IPS-NIHi7 (cell line): ENCODE measurements at regions not wholly inside any gene's neighbourhood (a gene's known extent, or its start where the extent isn't known, plus 50 kb on each side); places are given as distances from the start of the nearest gene placed in this dataset.
"Not testable (repeated sequence)": the region's sequence is repeated elsewhere in the genome, so short reads cannot be mapped to it uniquely, and the experiment has no call there.

Experiments used
- DNase-seq: peaks from one replicate; pipeline ENCODE4 v3.0.0; 2012; ENCODE audit warnings: mixed read lengths; ENCODE audit errors: extremely low spot score

DNA sequence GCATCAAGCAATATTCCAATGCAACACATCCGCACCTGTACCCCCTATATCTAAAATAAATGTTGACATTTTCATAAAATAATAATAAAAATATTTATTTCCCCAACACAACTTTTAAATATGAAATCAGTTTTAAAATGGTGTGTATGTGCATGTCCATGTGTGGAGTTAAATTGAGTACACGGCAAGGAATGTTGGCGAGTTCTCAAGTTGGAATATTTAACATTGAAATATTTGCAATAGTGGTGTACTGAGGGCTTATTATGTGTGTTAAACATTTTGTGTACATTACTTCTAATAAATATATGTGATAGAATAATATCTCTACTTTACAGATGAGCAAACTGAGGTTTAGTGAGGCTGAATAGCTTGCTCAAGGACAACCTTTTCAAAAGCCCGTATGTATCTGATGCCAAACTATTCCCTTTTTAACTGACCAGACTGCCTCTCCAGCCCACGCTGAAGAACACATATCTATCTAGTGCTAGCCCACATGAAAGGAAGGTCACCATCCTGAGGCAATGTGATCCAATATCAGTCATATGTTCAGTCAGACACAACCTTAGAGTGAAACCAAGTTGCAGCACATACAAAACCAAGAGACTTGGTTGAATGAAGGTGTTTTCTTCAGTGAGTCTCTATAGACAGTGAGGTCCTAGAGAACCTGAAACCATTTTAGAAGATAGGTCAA, 192.2 kb upstream of the CDH11 start:
- DNase-seq = no peak

DNA sequence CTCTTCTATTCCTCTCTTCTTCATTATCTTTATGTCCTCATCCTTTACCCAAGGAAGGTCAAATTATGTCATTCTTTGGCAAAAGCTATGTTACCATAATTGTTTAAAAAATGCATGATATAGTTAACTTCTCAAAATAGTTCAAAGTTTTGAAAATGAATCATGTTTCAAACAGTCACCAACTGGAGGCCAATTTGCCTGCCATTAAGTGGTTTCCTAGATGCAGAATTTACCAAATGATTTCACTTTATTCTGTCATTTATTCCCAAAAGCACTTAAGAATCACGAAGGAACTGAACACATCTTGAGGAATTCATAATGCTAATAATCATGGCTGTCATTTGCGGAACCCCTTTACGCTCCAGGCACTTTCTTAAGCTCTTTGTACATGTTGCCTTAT, 190.9 kb upstream of the CDH11 start:
- no peak for DNase-seq

DNA sequence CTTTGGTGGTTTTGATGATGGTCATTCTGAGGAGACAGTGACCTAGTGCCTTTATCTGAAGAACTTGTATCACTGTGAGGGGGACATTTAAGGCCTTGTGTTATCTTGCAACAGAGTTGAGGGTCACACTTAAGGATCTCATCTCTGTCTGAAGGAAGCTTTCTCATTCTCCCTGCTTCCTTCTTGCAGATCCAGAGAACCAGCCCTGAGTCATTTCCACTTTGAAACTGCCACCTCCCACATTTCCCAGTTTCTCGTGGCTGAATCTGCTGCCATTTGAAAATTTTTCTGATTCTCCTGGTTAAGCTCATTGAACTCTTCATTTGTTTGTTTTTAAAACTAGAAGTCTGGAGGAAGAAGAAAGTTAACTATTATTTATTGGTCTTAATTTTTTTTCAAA, 190.2 kb upstream of the CDH11 start:
- DNase-seq = no peak

DNA sequence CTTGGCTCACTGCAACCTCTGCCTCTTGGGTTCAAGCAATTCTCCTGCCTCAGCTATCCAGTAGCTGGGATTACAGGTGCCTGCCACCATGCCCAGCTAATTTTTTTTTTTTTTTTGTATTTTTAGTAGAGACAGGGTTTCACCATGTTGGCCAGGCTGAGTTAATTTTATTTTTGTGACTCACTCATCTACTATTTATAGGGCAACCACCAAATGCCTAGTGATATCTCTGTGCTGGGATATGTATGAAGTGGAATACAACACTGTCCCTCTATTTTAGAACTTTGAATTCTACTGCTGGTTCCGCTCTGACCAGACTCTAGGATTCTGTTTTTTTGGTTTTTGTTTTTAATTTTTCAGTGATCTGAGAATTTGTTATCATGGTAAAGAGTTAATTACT, 188.6 kb upstream of the CDH11 start:
- DNase-seq = not testable (repeated sequence)

DNA sequence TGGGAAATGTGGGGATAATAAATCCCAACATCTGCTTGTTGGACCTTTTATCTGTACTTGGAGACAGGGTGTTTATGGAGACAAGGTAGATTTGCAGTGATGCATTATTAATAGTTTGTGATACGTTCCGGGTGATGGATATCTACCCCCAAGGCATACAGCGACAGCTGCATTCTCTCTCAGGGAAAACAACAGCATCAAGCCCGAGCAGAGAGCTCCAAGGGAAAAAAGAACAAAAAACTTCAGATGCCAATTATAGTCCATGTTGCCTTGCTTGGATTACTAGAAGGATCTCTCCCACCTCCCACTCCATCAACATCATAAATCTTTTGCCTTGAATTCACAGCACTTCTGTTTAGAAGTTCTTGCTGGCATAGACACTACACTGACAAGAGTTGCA, 187.5 kb upstream of the CDH11 start:
- no peak for DNase-seq

DNA sequence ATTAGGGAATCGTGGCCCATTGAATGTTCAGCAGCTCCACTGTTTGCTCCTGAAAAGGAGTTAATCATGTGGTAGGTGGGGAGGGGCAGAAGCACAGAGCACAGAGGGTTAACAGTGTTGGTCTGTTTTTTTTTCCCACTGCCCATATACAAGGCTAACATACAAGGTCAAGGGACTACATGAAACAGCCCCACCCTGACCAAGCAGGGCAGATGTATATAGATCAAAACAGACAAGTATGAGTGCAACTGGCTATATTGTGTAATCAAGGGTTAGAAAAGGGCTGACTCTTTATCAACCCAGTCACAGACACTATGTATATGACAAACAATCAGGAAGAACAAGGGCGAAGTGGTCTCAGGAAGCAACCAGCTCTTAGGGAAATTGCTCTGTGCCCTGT, 186.6 kb upstream of the CDH11 start:
- no peak for DNase-seq

DNA sequence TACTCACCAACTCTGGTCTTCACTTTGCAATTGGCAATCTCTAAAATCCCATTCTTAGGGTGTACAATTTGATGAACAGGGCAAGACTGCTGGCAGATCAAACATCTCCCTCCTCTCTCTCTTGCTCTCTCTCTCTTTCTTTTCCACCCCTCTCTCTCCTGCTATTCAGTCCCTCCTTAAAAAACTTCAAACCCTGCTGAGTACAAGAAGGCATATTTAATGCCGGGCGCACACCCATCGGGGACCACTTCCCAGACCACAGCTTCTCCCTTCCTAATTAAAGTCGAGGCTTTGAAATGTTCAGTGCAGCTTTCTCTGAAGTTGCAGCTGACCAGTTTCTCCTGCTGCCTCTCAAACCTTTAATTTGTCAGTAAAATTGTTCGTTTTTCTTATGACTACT, 185.4 kb upstream of the CDH11 start:
- no peak for DNase-seq

DNA sequence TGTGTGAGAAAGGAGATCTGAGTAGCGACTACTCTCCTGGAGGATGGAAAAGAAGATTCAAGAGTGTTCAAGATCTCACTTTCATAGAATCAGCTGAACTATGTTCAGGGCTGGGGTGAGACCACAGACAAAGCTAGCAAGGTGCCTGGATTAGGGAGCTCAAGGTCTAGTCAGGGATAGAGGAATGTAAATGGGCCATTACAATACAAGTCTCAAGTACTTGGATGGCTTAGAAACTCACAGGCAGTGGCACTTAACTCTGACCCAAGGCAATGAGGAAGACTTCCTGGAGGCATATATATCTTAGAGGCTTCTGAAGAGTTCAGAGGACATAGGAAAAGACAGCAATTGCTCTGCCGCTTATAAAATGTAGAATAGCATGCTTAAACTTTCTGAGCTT, 184.9 kb upstream of the CDH11 start:
- DNase-seq = no peak

DNA sequence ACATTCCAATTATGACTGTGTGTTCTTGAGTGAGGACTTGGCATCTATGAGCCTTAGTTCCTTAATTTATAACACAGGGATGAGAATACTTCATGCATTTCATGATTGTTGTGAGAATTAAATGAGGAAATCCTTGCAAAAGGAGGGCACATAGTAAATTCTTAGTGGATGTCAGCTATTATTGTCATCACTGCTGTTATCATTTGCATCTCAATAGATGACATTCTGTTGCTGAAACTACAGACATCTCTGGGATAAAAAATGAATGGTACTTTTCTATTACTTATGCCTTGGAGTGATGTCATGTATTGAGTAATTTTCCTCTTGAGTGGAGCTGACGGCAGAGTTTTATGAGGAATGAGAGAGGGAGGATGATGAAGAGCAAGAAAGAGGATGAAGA, 184.4 kb upstream of the CDH11 start:
- no peak for DNase-seq

DNA sequence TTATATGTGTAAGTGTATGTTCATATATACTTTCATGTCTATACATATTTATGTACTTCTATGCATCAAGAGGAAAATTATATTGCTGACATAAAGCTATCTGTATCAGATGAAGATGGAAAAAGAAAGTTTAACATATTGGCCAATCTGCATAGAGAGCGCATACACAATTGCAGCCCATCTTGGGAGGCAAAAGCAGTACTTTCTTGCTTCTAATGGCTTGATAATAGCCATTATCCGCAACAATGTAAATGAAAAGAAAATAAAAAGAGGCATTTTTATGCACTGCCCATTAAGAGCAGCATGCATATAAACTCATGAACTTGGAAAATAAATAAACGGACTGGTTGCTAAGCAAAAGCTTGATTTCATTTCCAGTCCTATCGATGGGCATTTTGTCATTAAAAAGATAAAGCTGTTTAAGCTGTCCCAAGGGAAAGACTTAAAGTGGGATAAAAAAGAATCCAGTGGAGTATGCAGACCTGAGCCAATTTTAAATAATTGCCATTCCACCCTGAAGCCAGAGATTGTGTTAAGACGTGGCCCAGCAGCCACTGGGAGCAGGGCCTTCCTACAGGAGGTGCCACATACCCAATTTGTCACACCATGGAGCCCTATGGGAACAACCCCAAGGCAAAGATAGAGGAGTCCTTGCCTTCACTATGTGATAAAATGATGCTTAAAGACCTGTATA, 183.6 kb upstream of the CDH11 start:
- DNase-seq = no peak

DNA sequence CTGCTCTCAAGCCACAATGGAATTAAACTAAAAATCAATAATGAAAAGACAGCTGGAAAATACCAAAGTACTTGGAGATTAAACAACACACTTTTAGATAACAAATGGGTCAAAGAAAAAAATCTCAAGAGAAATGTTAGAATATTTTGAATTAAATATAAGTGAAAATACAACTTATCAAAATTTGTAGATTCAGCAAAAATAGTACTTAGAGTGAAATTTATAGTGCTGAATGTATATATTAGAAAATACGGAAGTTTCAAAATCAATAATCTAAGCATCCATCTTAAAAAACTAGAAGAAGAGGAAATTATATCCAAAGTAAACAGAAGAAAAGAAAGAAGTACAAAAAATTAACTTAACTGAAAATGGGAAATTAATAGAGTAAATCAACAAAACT, 179.2 kb upstream of the CDH11 start:
- DNase-seq = no peak

DNA sequence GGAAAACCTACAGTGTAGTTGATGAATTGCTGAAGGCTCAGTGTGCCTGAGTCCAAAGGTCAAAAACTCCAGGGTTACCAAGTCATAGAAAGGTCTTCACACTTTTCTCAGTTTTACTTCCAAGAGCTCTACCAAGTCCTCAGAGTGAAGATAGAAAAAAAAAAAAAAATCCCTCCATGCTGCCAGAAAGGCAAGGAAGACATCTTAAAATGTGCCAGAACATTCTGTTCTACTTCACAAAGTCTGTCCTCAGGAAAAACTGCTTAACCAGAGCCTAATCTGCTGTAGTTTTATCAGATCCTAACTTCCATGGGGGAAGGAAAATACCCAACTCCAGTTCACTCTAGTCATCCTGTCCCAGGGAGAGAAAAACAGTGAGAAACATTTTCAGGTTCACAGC, 175.6 kb upstream of the CDH11 start:
- DNase-seq = no peak

DNA sequence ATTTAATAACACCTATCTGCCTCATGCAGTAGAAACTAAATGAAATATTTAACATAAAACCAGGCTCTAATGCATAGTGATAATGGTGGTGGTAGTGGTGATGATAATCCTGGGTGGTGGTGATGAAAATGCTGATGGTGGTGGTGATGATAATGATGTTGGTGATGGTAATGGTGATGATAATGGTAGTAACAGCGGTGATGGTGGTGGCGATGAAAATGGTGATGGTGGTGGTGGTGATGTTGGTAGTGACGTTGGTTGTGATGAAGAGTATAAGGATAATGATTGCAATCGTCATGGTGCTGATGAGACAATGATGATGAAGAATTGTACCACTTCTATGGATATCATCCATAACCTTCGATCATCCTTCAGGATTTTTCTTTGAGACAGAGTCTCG, 173.7 kb upstream of the CDH11 start:
- DNase-seq = no peak

DNA sequence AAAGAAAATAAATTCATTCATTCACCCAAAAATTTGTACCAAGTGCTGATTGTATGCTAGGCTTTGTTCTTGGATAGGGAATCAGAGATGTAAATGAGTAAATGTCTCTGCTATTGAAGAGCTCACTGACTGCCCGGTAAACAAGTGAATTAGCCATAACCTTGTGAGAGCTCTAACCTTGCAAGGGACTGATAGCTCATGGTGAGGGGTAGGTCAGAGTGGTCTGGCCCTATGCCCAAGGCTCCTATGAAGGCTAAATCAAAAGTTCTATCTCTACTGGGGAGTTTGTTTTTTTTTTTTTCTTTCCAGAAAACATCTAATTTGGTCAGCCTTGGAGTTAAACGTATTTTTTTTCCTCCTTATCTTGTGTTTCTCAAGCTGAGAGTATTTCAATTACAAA, 172.8 kb upstream of the CDH11 start:
- DNase-seq = no peak

DNA sequence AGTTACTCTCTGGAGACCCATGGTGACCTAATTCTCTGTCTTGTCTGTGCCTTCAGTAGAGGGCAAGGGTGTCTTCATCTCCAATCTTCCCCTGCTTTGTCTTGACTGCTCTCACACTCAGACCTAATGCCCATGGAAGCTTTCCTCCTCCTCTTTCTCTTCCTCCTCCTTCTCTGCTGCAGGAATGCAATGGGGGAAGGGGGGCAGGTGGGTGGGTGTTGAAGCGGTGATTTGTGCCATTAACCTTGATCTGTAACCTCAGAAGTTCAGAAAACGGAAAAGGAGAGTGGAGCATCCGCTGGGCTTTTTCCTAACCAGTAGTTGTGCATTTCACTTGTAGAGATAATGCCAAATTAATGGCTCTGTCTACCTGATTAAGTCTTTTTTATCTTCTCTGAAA, 172.3 kb upstream of the CDH11 start:
- DNase-seq = no peak

DNA sequence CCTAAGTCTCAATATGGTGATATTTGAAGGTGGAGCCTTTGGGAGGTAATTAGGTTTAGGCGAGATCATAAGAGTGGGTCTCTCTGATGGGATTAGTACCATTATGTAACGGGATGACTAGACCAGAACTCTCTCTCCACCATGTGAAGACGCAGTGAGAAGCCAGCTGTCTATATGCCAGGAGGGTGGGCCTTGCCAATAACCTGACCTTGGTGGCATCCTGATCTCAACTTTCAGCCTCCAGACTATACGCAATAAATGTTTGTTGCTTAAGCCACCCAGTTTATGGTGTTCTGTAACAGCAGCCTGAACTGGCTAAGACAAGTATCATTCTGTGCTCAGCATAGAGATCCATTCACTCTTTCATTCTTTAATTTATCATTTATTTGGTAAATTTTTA, 167.2 kb upstream of the CDH11 start:
- no peak for DNase-seq

DNA sequence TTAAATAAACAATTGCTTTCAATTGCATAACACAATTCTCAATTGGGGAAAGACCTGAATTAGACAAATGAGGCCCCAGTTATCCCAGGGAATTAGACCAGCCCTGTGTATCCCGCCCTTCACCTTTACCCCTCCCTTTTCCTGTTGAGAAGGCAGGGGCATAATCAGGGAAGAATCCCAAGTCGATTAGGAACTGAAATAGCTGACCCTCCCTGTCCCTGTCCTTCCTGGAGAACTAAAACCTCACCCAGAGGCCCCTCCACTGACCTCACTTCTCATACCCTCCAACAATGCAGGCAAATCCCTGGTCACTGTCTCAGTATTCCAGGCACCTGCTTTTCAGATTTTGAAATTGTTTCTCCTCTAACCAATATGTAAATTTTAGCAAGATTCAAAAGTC, 165.4 kb upstream of the CDH11 start:
- DNase-seq = peak; percentile 22

DNA sequence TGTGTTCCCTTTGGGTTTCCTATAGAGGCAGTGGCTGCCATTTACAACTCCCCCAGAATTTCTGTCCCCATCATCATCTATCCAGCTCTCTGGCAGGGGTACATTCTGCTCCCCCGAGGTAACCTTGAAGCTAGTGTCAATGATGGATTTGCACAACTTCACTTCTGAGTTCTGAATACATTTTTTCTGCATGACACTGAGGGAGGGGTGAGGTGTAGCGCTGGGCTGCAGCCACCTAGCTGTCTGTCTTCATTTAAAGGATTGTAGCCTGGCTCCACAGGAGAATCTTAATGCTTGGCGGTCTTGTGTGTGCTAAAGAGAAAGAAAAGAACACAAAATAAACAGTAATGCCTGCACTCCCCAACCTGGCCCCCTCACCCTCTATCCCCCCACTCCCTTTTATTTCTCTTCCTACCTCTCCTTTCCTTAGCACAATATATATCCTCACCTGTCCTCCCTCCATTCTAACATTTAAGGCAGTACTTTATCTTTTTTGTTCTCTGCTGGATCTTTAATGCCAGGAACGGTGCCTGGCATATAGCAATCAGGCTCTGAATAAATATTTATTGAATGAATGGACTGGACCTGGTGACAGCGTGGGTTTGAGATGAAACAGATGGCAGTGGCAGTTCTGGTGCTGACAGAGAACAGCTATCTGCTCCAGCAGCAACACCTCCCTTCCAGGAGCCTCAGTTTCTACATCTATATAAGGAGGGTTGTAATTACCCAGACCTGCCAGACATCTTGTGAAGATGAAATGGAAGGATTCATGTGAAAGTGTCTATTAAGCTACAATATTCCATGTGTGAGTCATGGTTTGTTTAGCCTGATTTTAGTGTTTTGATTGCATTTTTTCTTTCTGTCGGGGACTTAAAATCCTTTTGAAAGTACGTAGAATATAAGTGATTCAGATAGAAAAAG, 163.5 kb upstream of the CDH11 start:
- no peak for DNase-seq

DNA sequence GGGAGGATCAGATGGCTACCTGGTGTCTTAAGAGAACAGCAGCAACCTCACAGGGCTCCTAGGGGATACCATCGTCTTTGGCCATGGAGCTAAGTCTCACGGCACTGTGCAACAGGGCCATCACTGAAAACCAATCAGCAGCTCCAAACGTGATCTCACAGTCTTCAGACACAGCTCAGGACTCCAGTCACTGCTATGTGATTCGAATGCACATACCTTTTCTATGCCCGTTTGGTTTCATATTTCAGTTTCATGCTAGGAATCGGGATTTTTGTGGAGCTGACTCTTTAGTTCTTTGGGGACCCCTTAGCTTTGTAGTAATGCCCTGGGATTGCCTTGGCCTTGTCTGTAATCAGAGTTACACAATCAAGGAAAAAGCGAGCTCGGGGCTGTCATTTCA, 162.8 kb upstream of the CDH11 start:
- DNase-seq = no peak

DNA sequence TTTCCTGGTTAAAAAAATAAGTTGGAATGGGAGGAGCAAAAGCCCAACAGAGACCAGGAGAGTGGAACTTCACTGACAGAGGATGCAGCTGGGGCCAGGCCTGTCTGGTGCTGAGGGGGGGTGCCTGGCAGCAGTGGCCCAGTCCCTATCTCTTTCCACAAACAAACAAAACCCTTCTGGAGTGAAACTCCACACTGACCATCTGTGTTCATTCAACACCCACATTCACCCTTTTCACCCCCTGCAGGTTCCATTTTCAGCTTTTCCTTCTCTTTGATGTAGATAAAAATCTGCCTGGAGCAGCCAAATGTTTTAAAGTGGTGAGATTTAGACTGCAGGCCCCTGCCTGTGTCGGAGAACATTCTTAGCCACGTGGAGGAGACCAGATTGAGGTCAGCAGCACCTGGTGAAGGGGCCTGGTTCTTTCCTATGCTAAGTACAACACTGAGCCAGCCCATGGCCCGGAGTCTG, 161.4 kb upstream of the CDH11 start:
- DNase-seq = peak; percentile 26

DNA sequence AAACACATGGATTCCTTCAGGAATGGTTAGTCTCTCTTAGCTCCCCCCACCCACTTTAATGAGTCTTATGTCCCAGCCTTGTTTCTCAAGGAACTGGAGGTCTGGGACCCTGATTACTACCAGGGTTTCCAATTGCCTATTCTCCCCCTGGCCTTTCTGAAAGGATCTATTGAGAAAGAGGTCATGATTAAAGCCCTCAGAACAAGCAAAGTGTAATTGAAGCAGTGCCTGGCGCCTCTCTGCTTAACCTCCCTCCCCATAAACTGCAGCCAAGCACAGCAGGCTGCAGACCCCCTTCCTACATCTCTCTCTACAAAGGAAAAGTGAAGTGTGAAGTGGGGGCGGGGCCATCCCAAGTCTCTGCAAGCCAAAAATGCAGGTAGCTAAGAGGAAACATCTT, 159.7 kb upstream of the CDH11 start:
- peak; percentile 55 for DNase-seq

DNA sequence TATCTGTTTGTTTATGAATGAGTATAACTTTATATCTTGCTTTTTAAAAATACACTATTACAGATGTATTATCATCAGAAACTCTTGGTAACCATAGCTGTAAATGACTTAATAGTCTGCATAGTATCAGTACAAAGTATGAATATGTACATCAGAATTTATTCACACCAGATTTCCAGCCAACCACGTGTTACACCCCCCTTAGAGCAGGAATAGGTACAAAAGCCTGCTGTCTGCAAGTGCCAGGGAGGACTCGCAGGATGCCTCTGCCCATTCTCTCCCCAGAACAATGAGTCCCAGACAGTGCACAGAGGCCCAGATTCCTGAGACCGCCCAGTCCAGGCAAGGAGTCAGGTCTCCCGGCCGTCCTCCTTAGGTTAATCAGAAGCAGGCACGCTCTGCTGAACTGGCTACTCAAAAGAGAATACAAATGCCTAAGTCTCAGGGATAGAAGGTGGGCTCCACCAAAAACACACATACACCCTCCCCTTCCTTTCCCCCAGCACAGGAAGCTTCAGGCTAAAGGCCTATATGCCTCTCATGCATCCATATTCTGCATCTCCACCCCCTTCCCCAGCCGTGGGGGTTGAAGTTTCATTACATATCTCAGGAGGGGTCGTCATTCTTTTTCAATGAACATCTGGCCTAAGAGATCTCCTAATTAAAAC, 159.1 kb upstream of the CDH11 start:
- DNase-seq = no peak
